ENCODE measurements at regions not wholly inside any gene's neighbourhood (a gene's known extent, or its start where the extent isn't known, plus 50 kb on each side); places are given as distances from the start of the nearest gene placed in this dataset.
A peak's percentile ranks its signal among the peaks of the same experiment; 100 is the strongest.

GRCh38 chr6:27836783-27837624 is 75.2 kb downstream of the OR2B2 start (continued):
- TF ChIP-seq ZNF703 (CRISPR knock-in tag; IDR thresholded peaks at IDR 0.05; ENCODE audit: borderline replicate concordance) = no peak
- TF ChIP-seq TRAFD1 (CRISPR knock-in tag; IDR thresholded peaks at IDR 0.05; ENCODE audit: borderline replicate concordance) = peak; percentile 83; the same call in 1 of the 2 replicates
- no peak for TF ChIP-seq PRDM4 (CRISPR knock-in tag; IDR thresholded peaks at IDR 0.05; ENCODE audit: borderline replicate concordance)
- TF ChIP-seq CERS6 (CRISPR knock-in tag; IDR thresholded peaks at IDR 0.05) = no peak
- no peak for TF ChIP-seq THAP7 (CRISPR knock-in tag; IDR thresholded peaks at IDR 0.05)
- TF ChIP-seq ISL2 (CRISPR knock-in tag; IDR thresholded peaks at IDR 0.05) = peak; percentile 11; the same call in 1 of the 2 replicates
- TF ChIP-seq NCOR1 (IDR thresholded peaks at IDR 0.05; ENCODE audit: borderline replicate concordance, low read length) = no peak
- TF ChIP-seq FOXJ3 (CRISPR knock-in tag; IDR thresholded peaks at IDR 0.05; ENCODE audit: borderline replicate concordance) = 0 out of 2 replicates have a peak, but pooled peaks have one; percentile 17
- no peak; the same call in 1 of the 2 replicates for TF ChIP-seq SOX5 (CRISPR knock-in tag; IDR thresholded peaks at IDR 0.05; ENCODE audit: borderline replicate concordance)
- no peak for TF ChIP-seq ZGPAT (CRISPR knock-in tag; IDR thresholded peaks at IDR 0.05)
- TF ChIP-seq ZBTB26 (CRISPR knock-in tag; IDR thresholded peaks at IDR 0.05; ENCODE audit: borderline replicate concordance) = 0 out of 2 replicates have a peak, but pooled peaks have one; percentile 27
- no peak for TF ChIP-seq PRPF4 (IDR thresholded peaks at IDR 0.05; ENCODE audit: low read depth, low read length, poor library complexity, severe bottlenecking)
- no peak for TF ChIP-seq ZNF530 (CRISPR knock-in tag; IDR thresholded peaks at IDR 0.05; ENCODE audit: low read depth)
- TF ChIP-seq ZNF605 (CRISPR knock-in tag; IDR thresholded peaks at IDR 0.05) = 0 out of 2 replicates have a peak, but pooled peaks have one; percentile 25
- TF ChIP-seq FOSL1 (CRISPR knock-in tag; IDR thresholded peaks at IDR 0.05; ENCODE audit: borderline replicate concordance) = no peak
- no peak for TF ChIP-seq ZNF768 (CRISPR knock-in tag; IDR thresholded peaks at IDR 0.05)
- no peak for TF ChIP-seq ZNF121 (CRISPR knock-in tag; IDR thresholded peaks at IDR 0.05)
- no peak for TF ChIP-seq ZNF572 (CRISPR knock-in tag; IDR thresholded peaks at IDR 0.05)
- 0 out of 2 replicates have a peak, but pooled peaks have one; percentile 37 for TF ChIP-seq GATA4 (IDR thresholded peaks at IDR 0.05; ENCODE audit: borderline replicate concordance, low read depth)
- TF ChIP-seq HOXA9 (CRISPR knock-in tag; IDR thresholded peaks at IDR 0.05; ENCODE audit: borderline replicate concordance) = no peak

Data from HepG2 (cell line).